ENCODE measurements at regions not wholly inside any gene's neighbourhood (a gene's known extent, or its start where the extent isn't known, plus 50 kb on each side); places are given as distances from the start of the nearest gene placed in this dataset.

DNA sequence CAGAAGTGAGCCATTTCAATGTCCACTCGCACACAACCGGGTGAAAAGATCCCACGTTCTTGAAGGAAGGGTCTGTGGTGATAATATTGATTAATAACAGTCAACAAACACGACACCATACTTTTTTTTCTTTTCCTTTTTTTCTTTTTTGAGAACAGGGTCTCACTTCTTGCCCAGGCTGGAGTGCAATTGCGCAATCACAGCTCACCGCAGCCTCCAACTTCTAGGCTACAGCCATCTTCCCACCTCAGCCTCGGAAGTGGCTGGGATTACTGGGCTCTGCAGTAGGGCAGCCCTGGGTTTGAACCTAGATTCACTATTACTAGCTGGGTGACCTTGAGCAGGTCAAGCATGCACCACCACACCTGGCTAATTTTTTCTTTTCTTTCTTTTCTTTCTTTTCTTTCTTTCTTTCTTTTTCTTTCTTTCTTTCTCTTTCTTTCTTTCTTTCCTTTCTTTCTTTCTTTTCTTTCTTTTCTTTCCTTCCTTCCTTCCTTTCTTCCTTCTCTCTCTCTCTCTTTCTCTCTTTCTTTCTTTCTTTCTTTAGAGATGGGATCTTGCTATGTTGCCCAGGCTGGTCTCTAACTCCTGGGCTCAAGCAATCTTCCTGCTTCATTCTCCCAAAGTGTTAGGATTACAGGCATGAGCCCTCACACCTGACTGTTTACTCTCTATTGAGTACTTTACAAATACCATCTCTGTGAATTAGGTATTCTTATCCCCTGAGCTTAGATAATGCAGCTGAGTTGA lies 123.9 kb downstream of the SNX5 start:
- TF ChIP-seq HOXA7 (CRISPR knock-in tag; IDR thresholded peaks at IDR 0.05) (no peak), ZNF138 (CRISPR knock-in tag; IDR thresholded peaks at IDR 0.05; ENCODE audit: low read depth) (no peak), TGIF2 (CRISPR knock-in tag; IDR thresholded peaks at IDR 0.05) (no peak)

Measured in HepG2 (cell line).